ENCODE measurements at regions not wholly inside any gene's neighbourhood (a gene's known extent, or its start where the extent isn't known, plus 50 kb on each side); places are given as distances from the start of the nearest gene placed in this dataset.
A peak's percentile ranks its signal among the peaks of the same experiment; 100 is the strongest.

DNA sequence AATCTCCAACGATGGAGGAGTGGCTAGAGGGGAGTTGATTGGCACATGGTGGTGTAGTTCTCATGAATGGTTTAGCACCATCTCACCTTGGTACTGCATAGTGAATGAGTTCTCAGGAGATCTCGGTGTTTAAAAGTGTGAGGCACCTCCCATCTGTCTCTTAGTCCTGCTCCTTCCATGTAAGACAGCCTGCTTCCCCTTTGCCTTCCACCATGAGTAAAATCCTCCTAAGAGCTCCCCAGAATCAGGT is 428.8 kb upstream of the MAF start:
- Histone ChIP-seq H3K9me3 (ENCODE audit: control insufficient read depth, insufficient read depth, low read length) (no peaks in the 10 kb centered on the region), H3K27me3 (ENCODE audit: control insufficient read depth, insufficient read depth, low read length) (no peaks in the 10 kb centered on the region), H3K27ac (ENCODE audit: low read depth, low read length) (no peak overlapping the region), H3K4me3 (ENCODE audit: low read depth, low read length) (no peak overlapping the region)
- TF ChIP-seq, protein P1, sequence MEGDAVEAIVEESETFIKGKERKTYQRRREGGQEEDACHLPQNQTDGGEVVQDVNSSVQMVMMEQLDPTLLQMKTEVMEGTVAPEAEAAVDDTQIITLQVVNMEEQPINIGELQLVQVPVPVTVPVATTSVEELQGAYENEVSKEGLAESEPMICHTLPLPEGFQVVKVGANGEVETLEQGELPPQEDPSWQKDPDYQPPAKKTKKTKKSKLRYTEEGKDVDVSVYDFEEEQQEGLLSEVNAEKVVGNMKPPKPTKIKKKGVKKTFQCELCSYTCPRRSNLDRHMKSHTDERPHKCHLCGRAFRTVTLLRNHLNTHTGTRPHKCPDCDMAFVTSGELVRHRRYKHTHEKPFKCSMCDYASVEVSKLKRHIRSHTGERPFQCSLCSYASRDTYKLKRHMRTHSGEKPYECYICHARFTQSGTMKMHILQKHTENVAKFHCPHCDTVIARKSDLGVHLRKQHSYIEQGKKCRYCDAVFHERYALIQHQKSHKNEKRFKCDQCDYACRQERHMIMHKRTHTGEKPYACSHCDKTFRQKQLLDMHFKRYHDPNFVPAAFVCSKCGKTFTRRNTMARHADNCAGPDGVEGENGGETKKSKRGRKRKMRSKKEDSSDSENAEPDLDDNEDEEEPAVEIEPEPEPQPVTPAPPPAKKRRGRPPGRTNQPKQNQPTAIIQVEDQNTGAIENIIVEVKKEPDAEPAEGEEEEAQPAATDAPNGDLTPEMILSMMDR (IDR thresholded peaks at IDR 0.05; ENCODE audit: low read depth, low read length), result no peak
- ChIA-PET POLR2A (no interaction called here), CTCF (no interaction called here)
- no peak for DNase-seq (ENCODE audit: low read depth, low spot score)

DNA sequence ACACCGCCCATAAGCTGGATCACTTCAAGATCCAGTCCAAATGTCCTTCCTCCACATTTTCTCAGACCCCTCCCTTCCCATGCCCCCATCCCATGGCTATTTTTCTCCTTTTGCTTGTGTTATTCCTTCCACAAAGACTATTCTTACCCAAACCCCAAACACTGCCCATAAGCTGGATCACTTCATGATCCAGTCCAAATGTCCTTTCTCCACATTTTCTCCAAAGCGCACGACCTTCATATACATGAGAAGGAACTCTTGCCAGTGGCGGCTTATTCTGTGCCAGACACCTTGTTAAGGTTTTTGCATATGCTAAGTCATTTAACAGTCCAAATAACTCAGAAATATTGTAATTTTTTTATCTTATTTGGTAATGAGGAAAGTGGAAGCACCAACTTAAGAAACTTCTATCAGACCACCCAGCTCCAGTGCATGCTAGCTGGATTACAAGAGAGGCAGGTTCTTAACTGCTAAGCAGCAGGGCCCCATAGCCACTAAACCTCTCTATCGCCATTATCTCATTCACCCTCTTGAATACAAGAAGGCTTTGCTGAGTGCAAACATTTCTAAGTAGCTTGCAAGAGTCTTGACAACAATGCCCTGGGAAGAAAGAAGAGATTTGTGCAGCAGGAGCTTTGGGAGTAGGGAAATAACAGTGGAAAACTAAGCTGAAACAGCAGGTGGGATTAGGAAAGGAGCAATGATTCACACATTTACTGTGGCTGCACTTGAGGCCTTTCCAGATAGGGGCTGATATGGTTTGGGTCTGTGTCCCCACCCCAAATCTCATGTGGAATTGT is 428.2 kb upstream of the MAF start:
- POLR2A ChIA-PET, result no interaction called here
- no peak overlapping the region for H3K4me3 ChIP-seq (ENCODE audit: low read depth, low read length)
- H3K27ac ChIP-seq (ENCODE audit: low read depth, low read length), result no peak overlapping the region
- CTCF ChIA-PET, result no interaction called here
- DNase-seq (ENCODE audit: low read depth, low spot score), result no peak
- TF ChIP-seq, protein P1 (IDR thresholded peaks at IDR 0.05; ENCODE audit: low read depth, low read length), result no peak
- H3K9me3 ChIP-seq (ENCODE audit: control insufficient read depth, insufficient read depth, low read length), result no peaks in the 10 kb centered on the region
- no peaks in the 10 kb centered on the region for H3K27me3 ChIP-seq (ENCODE audit: control insufficient read depth, insufficient read depth, low read length)

DNA sequence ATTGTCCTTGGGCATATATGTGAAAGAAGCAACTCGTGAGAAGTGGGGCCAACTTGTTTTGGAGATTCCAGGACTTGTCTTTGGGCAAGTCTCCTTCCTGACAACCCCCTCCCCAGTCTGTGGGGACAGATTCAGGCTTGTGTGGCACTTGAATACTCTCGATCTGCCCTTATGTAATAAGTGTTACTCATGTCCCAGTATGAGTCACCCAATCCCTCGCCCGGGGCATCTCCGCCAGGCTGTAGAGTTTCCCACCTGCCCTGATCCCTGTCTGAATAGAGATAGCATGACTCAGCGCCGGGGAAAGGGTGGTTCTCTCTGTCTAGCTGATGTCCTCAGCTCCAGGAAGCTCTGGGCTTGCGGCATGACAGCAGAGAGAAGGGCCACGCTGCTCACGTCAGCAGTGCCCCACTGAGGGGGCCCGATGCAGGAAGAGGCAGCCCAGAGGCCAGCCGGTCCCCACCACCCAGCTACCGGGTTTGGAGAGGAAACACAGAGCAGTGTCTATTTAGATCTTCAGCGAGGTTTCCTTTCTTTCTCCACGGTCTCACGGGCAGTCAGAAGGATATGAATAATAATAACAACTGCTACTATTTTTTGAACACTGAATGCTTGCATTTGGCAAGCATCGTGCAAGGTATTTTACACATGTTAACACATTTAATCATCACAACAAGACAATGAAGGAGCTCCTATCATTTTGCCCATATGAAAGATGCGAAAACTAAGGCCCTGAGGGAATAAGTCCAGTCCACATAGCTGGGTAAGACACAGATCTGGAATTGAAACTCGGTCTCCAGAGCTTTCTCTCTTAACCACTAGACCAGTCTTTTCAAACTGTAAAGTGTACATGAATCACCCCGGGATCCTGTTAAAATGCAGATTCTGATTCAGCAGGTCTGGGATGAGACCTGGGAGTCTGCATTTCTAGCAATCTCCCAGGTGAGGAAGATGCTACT is 426.7 kb upstream of the MAF start:
- no peak overlapping the region for H3K27ac ChIP-seq (ENCODE audit: low read depth, low read length)
- H3K9me3 ChIP-seq (ENCODE audit: control insufficient read depth, insufficient read depth, low read length), result no peaks in the 10 kb centered on the region
- TF ChIP-seq, protein P1 (IDR thresholded peaks at IDR 0.05; ENCODE audit: low read depth, low read length), result no peak
- DNase-seq (ENCODE audit: low read depth, low spot score), result peak; percentile 26
- ChIA-PET POLR2A (no interaction called here), CTCF (interaction anchor here (1.4 kb wide), 1 partner anchor 342 kb away, joined by 6 read pairs; no protein-coding TSS in a partner anchor)
- 0 out of 2 replicates have a peak overlapping the region, but pooled peaks have one; percentile 10 for H3K4me3 ChIP-seq (ENCODE audit: low read depth, low read length)
- no peaks in the 10 kb centered on the region for H3K27me3 ChIP-seq (ENCODE audit: control insufficient read depth, insufficient read depth, low read length)

DNA sequence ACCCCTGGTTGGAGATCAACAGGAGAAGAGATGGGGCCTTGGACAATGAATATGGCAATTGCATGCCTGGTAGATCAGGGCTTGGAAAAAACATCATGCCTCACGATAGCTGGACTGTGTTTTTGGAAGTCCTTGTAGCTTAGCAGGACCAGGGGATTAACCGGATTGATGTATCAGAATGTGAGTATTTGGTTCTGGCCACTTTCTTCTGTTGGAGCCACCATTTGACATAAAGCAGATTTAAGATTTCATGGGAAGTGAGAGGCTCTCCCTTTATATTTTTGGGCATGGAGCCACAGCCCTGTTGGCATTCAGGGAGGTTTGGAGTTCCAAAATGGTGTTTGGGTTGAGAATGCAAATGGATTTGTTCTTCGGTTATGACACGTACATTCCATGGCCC is 424.7 kb upstream of the MAF start:
- no peaks in the 10 kb centered on the region for H3K27me3 ChIP-seq (ENCODE audit: control insufficient read depth, insufficient read depth, low read length)
- DNase-seq (ENCODE audit: low read depth, low spot score), result no peak
- no peaks in the 10 kb centered on the region for H3K9me3 ChIP-seq (ENCODE audit: control insufficient read depth, insufficient read depth, low read length)
- H3K4me3 ChIP-seq (ENCODE audit: low read depth, low read length), result no peak overlapping the region
- ChIA-PET POLR2A (no interaction called here), CTCF (no interaction called here)
- H3K27ac ChIP-seq (ENCODE audit: low read depth, low read length), result no peak overlapping the region
- TF ChIP-seq, protein P1 (IDR thresholded peaks at IDR 0.05; ENCODE audit: low read depth, low read length), result no peak

DNA sequence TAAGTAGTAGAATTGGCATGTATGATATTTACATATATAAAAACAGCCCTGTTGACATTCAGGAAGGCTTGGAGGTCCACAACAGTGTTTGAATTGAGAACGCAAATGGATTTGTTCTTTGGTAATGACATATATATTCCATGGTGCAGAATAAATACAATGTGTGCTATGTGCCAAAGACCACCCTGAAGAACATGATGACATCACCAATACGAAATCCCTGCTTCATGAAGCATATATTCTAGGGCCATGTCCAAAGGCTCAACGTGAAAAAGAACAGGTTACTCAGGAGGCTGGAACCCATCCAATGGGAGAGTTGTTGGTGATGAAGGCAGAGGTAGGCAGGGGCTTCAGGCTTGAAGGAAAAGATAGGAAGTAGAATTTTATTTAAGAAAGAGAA is 423.9 kb upstream of the MAF start:
- Histone ChIP-seq H3K27ac (ENCODE audit: low read depth, low read length) (no peak overlapping the region), H3K27me3 (ENCODE audit: control insufficient read depth, insufficient read depth, low read length) (no peaks in the 10 kb centered on the region), H3K4me3 (ENCODE audit: low read depth, low read length) (no peak overlapping the region), H3K9me3 (ENCODE audit: control insufficient read depth, insufficient read depth, low read length) (no peaks in the 10 kb centered on the region)
- TF ChIP-seq, protein P1 (IDR thresholded peaks at IDR 0.05; ENCODE audit: low read depth, low read length), result no peak
- ChIA-PET POLR2A (no interaction called here), CTCF (no interaction called here)
- DNase-seq (ENCODE audit: low read depth, low spot score), result no peak
